OCI-LY7 (cell line): ENCODE measurements at regions not wholly inside any gene's neighbourhood (a gene's known extent, or its start where the extent isn't known, plus 50 kb on each side); places are given as distances from the start of the nearest gene placed in this dataset.

ENCODE experiments used
- BruUV-seq: library from RNA; stranded (reverse); fragments of 400-500 nt; replicated peaks from 2 replicates; lab custom pipeline; 2021; lab: Mats Ljungman, UMichigan
- CTCF ChIA-PET: fragments of 300-600 bp; sonication (Branson Sonifier 250); formaldehyde crosslinking; loops from one replicate; lab custom pipeline; 2022; ENCODE audit warnings: antibody characterized with exemption; ENCODE audit not compliant: unreplicated experiment; lab: Charles Lee
- POLR2A ChIA-PET: fragments of 300-600 bp; sonication (Branson Sonifier 250); formaldehyde crosslinking; loops from one replicate; lab custom pipeline; 2022; ENCODE audit warnings: antibody characterized with exemption; lab: Charles Lee
- DNase-seq: peaks from one replicate; pipeline ENCODE4 v3.0.0-alpha.2; 2015; ENCODE audit warnings: low spot score
- H2AFZ ChIP-seq: fragments of 200-600 bp; sonication (generic), shearing (Covaris generic); 2 replicates; pipeline ENCODE4 v1.6.1; 2014; ENCODE audit warnings: mild to moderate bottlenecking, antibody characterized with exemption, low read length, moderate library complexity
- H3K27ac ChIP-seq: fragments of 200-600 bp; sonication (generic); 2 replicates; pipeline ENCODE4 v1.5.1; 2014; ENCODE audit warnings: mixed run types, low read depth, mild to moderate bottlenecking, moderate library complexity, low read length, inconsistent platforms; ENCODE audit not compliant: poor library complexity, severe bottlenecking
- H3K36me3 ChIP-seq: fragments of 200-600 bp; sonication (generic); 2 replicates; pipeline ENCODE4 v1.6.1; 2014; ENCODE audit warnings: mild to moderate bottlenecking, antibody characterized with exemption, low read length, moderate library complexity, mixed read lengths; ENCODE audit not compliant: insufficient read depth
- H3K4me1 ChIP-seq: fragments of 200-600 bp; sonication (generic); 2 replicates; pipeline ENCODE4 v1.5.1; 2014; ENCODE audit warnings: mild to moderate bottlenecking, low read length; ENCODE audit not compliant: insufficient read depth, poor library complexity, severe bottlenecking
- H3K4me2 ChIP-seq: fragments of 200-600 bp; sonication (generic); 2 replicates; pipeline ENCODE4 v1.6.1; 2014; ENCODE audit warnings: mild to moderate bottlenecking, low read length
- H3K4me3 ChIP-seq: fragments of 200-600 bp; sonication (generic); 2 replicates; pipeline ENCODE4 v1.5.1; 2014; ENCODE audit warnings: mild to moderate bottlenecking, low read depth, low read length; ENCODE audit not compliant: poor library complexity, severe bottlenecking
- H3K79me2 ChIP-seq: fragments of 200-600 bp; sonication (generic); 2 replicates; pipeline ENCODE4 v1.6.1; 2016; ENCODE audit warnings: low read depth, mild to moderate bottlenecking, low read length, moderate library complexity, mixed read lengths; ENCODE audit not compliant: insufficient read depth
- H3K9me2 ChIP-seq: fragments of 200-600 bp; sonication (generic); 2 replicates; pipeline ENCODE4 v1.6.1; 2016; ENCODE audit warnings: mild to moderate bottlenecking, low read length, mixed read lengths; ENCODE audit not compliant: insufficient read depth
- H3K9me3 ChIP-seq: fragments of 200-600 bp; sonication (generic); 2 replicates; pipeline ENCODE4 v1.6.1; 2014; ENCODE audit warnings: mild to moderate bottlenecking, mixed run types, low read length, mixed read lengths
- H4K20me1 ChIP-seq: fragments of 200-600 bp; sonication (generic); 2 replicates; pipeline ENCODE4 v1.6.1; 2014; ENCODE audit warnings: mild to moderate bottlenecking, antibody characterized with exemption, low read length, moderate library complexity, mixed read lengths; ENCODE audit not compliant: insufficient read depth
- EZH2phosphoT487 ChIP-seq: fragments of 200-600 bp; sonication (generic); IDR thresholded peaks from 2 replicates; pipeline ENCODE4 v1.6.1; 2018; ENCODE audit warnings: low read depth, borderline replicate concordance, mild to moderate bottlenecking, mixed run types, antibody characterized with exemption, low read length, moderate library complexity, mixed read lengths
- intact Hi-C: fragments of 100-400 bp; cut with micrococcal nuclease; formaldehyde crosslinking; loops from one replicate; pipeline ENCODE4 v1.10.0; 2022; ENCODE audit not compliant: unreplicated experiment
- TF ChIP-seq, protein P1 (sequence below): fragments of 200-600 bp; sonication (generic); conservative IDR thresholded peaks from 2 replicates; pipeline ENCODE4 v1.5.1; 2014; ENCODE audit warnings: mild to moderate bottlenecking, antibody characterized with exemption, low read length, moderate library complexity, mixed read lengths

DNA sequence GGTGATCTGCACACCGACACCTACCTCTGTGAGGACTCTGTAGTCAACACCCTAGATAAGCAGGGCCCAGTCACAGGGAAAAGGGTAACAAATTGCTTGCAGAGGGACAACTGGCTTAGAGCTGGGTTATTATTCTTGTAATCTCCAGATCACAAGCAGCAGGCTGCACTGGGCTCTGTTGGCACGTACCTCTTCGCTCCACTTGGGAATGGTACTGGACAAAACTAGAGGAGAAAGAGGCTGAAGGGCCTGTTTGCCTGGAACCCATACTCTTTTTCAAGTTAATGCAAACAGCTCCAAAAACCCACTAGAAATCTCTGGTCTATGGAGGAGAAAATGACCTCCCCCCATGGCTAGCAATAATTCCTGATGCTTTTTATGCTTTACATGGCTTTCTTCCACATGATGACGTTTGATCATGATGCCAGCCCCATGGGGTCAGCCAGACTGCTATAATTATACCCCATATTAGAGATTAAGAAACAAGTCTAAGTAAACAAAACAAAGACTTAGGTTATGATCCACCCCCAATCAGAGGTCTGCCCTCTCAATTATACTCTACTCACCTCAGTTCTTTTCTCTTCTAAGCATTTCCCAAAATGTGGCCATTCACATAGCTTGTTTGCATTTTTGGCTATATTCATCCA, 190.0 kb downstream of the UNC5CL start:
- TF ChIP-seq, protein P1, sequence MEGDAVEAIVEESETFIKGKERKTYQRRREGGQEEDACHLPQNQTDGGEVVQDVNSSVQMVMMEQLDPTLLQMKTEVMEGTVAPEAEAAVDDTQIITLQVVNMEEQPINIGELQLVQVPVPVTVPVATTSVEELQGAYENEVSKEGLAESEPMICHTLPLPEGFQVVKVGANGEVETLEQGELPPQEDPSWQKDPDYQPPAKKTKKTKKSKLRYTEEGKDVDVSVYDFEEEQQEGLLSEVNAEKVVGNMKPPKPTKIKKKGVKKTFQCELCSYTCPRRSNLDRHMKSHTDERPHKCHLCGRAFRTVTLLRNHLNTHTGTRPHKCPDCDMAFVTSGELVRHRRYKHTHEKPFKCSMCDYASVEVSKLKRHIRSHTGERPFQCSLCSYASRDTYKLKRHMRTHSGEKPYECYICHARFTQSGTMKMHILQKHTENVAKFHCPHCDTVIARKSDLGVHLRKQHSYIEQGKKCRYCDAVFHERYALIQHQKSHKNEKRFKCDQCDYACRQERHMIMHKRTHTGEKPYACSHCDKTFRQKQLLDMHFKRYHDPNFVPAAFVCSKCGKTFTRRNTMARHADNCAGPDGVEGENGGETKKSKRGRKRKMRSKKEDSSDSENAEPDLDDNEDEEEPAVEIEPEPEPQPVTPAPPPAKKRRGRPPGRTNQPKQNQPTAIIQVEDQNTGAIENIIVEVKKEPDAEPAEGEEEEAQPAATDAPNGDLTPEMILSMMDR = no peak
- TF ChIP-seq EZH2phosphoT487 = no peak
- Histone ChIP-seq H3K9me3 (no peaks in the 10 kb centered on the region), H3K4me3 (no peak overlapping the region), H3K36me3 (no peaks in the 10 kb centered on the region), H3K79me2 (no peaks in the 10 kb centered on the region), H2AFZ (no peak overlapping the region), H3K4me2 (no peak overlapping the region), H4K20me1 (no peaks in the 10 kb centered on the region), H3K4me1 (no peaks in the 10 kb centered on the region), H3K9me2 (no peaks in the 10 kb centered on the region), H3K27ac (no peak overlapping the region)
- intact Hi-C loops = loop anchor here (10.0 kb wide), 1 partner anchor 294 kb away; no protein-coding TSS in a partner anchor
- no TSS peak for BruUV-seq
- DNase-seq = no peak
- CTCF ChIA-PET = no interaction called here
- POLR2A ChIA-PET = no interaction called here

DNA sequence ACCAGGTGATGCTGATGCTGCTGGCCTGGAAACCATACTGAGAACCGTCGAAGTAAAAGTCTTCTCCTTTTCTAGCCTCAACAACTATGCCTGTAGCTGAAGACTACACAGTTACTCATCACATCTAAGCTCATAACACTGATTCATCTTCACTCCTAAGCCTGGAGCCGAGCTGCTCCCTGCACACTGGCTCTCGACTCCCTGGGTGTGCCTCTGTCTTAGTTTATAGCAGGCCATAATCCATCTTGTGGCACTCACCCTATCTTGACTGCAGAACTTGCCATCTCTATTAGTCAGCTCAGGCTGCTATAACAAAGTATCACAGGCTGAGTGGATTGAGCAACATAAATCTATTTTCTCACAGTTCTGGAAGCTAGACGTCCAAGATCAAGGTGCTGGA, 191.0 kb downstream of the UNC5CL start:
- CTCF ChIA-PET = no interaction called here
- no peaks in the 10 kb centered on the region for H3K79me2 ChIP-seq
- H3K36me3 ChIP-seq = no peaks in the 10 kb centered on the region
- H3K9me3 ChIP-seq = no peaks in the 10 kb centered on the region
- intact Hi-C loops = loop anchor here (10.0 kb wide), 1 partner anchor 293 kb away; no protein-coding TSS in a partner anchor
- no peak overlapping the region for H3K27ac ChIP-seq
- no TSS peak for BruUV-seq
- POLR2A ChIA-PET = no interaction called here
- H2AFZ ChIP-seq = no peak overlapping the region
- no peak overlapping the region for H3K4me2 ChIP-seq
- DNase-seq = no peak
- TF ChIP-seq, protein P1 = no peak
- no peak for TF ChIP-seq EZH2phosphoT487
- no peaks in the 10 kb centered on the region for H3K9me2 ChIP-seq
- H4K20me1 ChIP-seq = no peaks in the 10 kb centered on the region
- no peak overlapping the region for H3K4me3 ChIP-seq
- H3K4me1 ChIP-seq = no peaks in the 10 kb centered on the region

DNA sequence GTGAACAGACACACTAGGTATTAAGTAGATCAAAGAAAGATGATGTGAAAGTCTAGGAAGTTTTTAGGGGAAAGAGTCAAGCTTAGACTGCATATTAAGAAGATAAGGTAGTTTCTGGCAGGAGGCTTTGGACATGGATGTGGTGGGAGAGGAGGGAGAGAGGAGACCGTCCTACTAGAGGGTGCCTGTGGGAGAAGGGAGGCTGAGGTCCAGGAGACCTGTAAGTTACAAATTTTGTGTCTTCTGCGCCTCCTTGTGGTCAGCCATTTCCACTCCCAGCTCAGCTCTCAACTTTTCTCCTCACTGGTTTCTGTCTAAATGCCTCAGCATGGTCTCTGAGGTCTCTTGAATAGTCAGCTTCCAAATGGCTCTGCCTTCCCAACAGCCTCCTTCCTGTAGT, 193.5 kb downstream of the UNC5CL start:
- Histone ChIP-seq H3K9me2 (no peaks in the 10 kb centered on the region), H3K27ac (no peak overlapping the region), H3K36me3 (no peaks in the 10 kb centered on the region), H3K4me2 (no peak overlapping the region), H3K79me2 (no peaks in the 10 kb centered on the region), H3K4me1 (no peaks in the 10 kb centered on the region), H3K9me3 (no peaks in the 10 kb centered on the region), H3K4me3 (no peak overlapping the region), H4K20me1 (no peaks in the 10 kb centered on the region), H2AFZ (no peak overlapping the region)
- intact Hi-C loops = loop anchor here (2.0 to 10.0 kb wide), 2 partner anchors 291 to 517 kb away; no protein-coding TSS in a partner anchor
- no TSS peak for BruUV-seq
- no peak for TF ChIP-seq EZH2phosphoT487
- TF ChIP-seq, protein P1 = peak; percentile 77
- POLR2A ChIA-PET = no interaction called here
- DNase-seq = peak; percentile 36
- CTCF ChIA-PET = no interaction called here
